Epithelial cell of proximal tubule (primary cell): ENCODE measurements at regions not wholly inside any gene's neighbourhood (a gene's known extent, or its start where the extent isn't known, plus 50 kb on each side); places are given as distances from the start of the nearest gene placed in this dataset.
"Not testable (repeated sequence)": the region's sequence is repeated elsewhere in the genome, so short reads cannot be mapped to it uniquely, and the experiment has no call there.

Source experiments
- DNase-seq: peaks from one replicate; pipeline ENCODE4 v3.0.0-alpha.2; 2011; ENCODE audit warnings: low read depth
- H3K4me3 ChIP-seq: 2 replicates; pipeline ENCODE4 v1.5.1; 2011; ENCODE audit warnings: low read depth, mild to moderate bottlenecking, low read length
- TF ChIP-seq, protein P1 (sequence below): conservative IDR thresholded peaks from 2 replicates; pipeline ENCODE4 v1.5.1; 2012; ENCODE audit warnings: low read depth, mild to moderate bottlenecking, low read length

DNA sequence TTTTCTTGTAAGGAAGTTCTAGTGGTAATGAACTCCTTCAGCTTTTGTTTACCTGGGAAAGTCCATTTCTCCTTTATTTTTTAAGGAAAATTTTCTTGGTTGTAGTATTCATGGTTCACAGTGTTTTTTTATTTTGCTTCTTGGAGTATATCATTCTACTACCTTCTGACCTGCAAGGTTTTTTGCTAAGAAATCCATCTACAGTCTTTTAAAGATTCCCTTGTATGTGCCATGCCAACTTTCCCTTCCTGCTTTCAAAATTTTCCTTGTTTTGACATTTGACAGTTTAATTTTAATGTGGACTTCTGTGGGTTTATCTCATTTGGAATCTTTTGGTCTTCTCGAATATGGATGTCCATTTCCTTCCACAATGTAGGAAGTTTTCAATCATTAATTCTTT lies 855.6 kb downstream of the TBC1D32 start:
- no peak overlapping the region for H3K4me3 ChIP-seq
- no peak for DNase-seq
- TF ChIP-seq, protein P1, sequence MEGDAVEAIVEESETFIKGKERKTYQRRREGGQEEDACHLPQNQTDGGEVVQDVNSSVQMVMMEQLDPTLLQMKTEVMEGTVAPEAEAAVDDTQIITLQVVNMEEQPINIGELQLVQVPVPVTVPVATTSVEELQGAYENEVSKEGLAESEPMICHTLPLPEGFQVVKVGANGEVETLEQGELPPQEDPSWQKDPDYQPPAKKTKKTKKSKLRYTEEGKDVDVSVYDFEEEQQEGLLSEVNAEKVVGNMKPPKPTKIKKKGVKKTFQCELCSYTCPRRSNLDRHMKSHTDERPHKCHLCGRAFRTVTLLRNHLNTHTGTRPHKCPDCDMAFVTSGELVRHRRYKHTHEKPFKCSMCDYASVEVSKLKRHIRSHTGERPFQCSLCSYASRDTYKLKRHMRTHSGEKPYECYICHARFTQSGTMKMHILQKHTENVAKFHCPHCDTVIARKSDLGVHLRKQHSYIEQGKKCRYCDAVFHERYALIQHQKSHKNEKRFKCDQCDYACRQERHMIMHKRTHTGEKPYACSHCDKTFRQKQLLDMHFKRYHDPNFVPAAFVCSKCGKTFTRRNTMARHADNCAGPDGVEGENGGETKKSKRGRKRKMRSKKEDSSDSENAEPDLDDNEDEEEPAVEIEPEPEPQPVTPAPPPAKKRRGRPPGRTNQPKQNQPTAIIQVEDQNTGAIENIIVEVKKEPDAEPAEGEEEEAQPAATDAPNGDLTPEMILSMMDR, result no peak

- TF ChIP-seq, protein P1, result no peak
- no peak for DNase-seq
Observed at GRCh38 chr6:120473804-120474203, 860.5 kb downstream of the TBC1D32 start.

DNA sequence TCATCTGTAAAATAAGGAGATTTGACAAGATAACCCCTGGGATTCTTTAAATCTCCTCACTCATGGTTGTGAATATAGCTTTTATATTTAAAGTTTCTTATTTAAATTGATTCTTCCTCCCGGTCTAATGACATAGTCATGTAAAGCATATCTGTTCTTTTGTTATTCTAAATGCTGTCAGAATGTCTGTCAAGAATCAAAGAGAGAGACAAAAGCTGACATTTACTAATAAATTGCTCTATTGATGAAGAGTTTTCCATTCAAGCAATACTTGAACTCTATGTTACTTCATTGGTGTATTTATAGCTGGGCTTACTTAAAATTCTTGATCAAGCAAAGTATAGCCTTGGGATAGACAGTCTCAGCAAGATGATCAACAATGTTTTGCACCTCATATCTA lies 865.8 kb downstream of the TBC1D32 start:
- H3K4me3 ChIP-seq, result no peak overlapping the region
- TF ChIP-seq, protein P1, result no peak
- no peak for DNase-seq

More at GRCh38 chr6:120473804-120474203, 860.5 kb downstream of the TBC1D32 start:
- no peak overlapping the region for H3K4me3 ChIP-seq

DNA sequence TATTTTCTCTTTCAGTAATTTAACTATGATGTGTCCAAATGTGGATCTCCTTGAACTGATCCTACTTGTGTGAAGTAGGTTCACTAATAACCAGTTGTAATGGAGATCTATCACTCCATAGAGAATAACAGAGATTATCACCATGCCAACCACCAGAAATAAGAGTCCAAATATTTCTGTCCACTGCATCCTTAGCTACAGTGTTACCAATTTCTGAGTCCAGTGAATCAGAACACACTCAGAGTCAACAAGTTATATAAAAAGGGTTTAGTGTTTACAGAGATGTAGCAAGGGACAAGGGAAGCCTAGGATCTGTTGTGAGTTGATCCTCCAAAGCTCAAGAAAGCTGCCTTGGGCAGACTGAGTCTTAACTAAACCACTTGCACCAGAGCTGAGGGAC lies 882.8 kb downstream of the TBC1D32 start:
- DNase-seq, result no peak
- TF ChIP-seq, protein P1, result no peak

GRCh38 chr6:120447605-120448004 lies 886.7 kb downstream of the TBC1D32 start:
- no peak overlapping the region for H3K4me3 ChIP-seq
- DNase-seq, result no peak

More for the DNA sequence above, 882.8 kb downstream of the TBC1D32 start:
- no peak overlapping the region for H3K4me3 ChIP-seq

DNA sequence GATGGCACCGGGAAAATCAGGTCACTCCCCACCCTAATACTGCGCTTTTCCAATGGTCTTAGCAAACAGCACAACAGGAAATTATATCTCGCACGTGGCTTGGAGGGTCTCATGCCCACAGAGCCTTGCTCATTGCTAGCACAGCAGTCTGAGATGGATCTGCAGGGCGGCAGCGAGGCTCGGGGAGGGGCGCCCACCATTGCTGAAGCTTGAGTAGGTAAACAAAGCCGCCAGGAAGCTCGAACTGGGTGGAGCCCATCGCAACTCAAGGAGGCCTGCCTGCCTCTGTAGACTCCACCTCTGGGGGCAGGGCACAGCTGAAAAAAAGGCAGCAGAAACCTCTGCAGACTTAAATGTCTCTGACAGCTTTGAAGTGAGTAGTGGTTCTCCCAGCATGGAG lies 901.4 kb downstream of the TBC1D32 start:
- H3K4me3 ChIP-seq, DNase-seq: not testable (repeated sequence)

More at GRCh38 chr6:120447605-120448004, 886.7 kb downstream of the TBC1D32 start:
- TF ChIP-seq, protein P1, result no peak

GRCh38 chr6:120431841-120432240 lies 902.4 kb downstream of the TBC1D32 start:
- no peak overlapping the region for H3K4me3 ChIP-seq
- TF ChIP-seq, protein P1, result no peak
- no peak for DNase-seq
